Sigmoid colon (tissue), 4 donors: ENCODE measurements at regions not wholly inside any gene's neighbourhood (a gene's known extent, or its start where the extent isn't known, plus 50 kb on each side); places are given as distances from the start of the nearest gene placed in this dataset.

Experiments
- CTCF ChIP-seq, 4 experiments: fragments of 450-650 bp in 3 of 4; fragments of 200-600 bp in 1 of 4; IDR thresholded peaks; one replicate each; pipeline ENCODE4 v1.5.1; 2016 to 2019; ENCODE audit warnings: antibody characterized with exemption in 4 of 4, mild to moderate bottlenecking in 3 of 4, moderate library complexity in 2 of 4
- EP300 ChIP-seq, 4 donors: sonication (generic); formaldehyde crosslinking; IDR thresholded peaks; one replicate each; pipeline ENCODE4 v1.6.1; 2017; ENCODE audit warnings: antibody characterized with exemption in 4 of 4
- POLR2A ChIP-seq, 2 donors: fragments of 450-650 bp; IDR thresholded peaks; one replicate each; pipeline ENCODE4 v1.6.1; 2016; ENCODE audit warnings: antibody characterized with exemption in 2 of 2, mild to moderate bottlenecking in 2 of 2, moderate library complexity in 2 of 2

- no peak for TF ChIP-seq CTCF (IDR thresholded peaks at IDR 0.05)
- TF ChIP-seq POLR2A (IDR thresholded peaks at IDR 0.05) = no peak
- TF ChIP-seq EP300 (IDR thresholded peaks at IDR 0.05) = no peak
Observed at GRCh38 chr2:83584672-83585071, 874.4 kb downstream of the SUCLG1 start.
